ENCODE measurements at regions not wholly inside any gene's neighbourhood (a gene's known extent, or its start where the extent isn't known, plus 50 kb on each side); places are given as distances from the start of the nearest gene placed in this dataset.

- no peak for TF ChIP-seq EZH2 (IDR thresholded peaks at IDR 0.05; ENCODE audit: insufficient read depth, poor library complexity, severe bottlenecking)
- TF ChIP-seq EZH2phosphoT487 (IDR thresholded peaks at IDR 0.05; ENCODE audit: insufficient read depth, low read depth), result no peak
Measured at GRCh38 chr14:28426960-28427359, 339.6 kb upstream of the FOXG1 start.
